ENCODE measurements at regions not wholly inside any gene's neighbourhood (a gene's known extent, or its start where the extent isn't known, plus 50 kb on each side); places are given as distances from the start of the nearest gene placed in this dataset.

- DNase-seq (ENCODE audit: low read depth in 2 of 2), result no peak
Measured at GRCh38 chr3:153313302-153313965, 151.4 kb downstream of the RAP2B start.

- no peak for DNase-seq (ENCODE audit: low read depth in 2 of 2)
Measured at GRCh38 chr3:153314038-153314437, 152.0 kb downstream of the RAP2B start.

- no peak for DNase-seq (ENCODE audit: low read depth in 2 of 2)
Measured at GRCh38 chr3:153315781-153316180, 153.8 kb downstream of the RAP2B start.

GRCh38 chr3:153319705-153320554 is 157.9 kb downstream of the RAP2B start:
- DNase-seq (ENCODE audit: low read depth in 2 of 2), result no peak

- DNase-seq (ENCODE audit: low read depth in 2 of 2), result no peak
Measured at GRCh38 chr3:153320585-153321128, 158.6 kb downstream of the RAP2B start.

- no peak for DNase-seq (ENCODE audit: low read depth in 2 of 2)
Measured at GRCh38 chr3:153328690-153329089, 166.7 kb downstream of the RAP2B start.

- DNase-seq (ENCODE audit: low read depth in 2 of 2), result no peak
Measured at GRCh38 chr3:153330901-153331300, 168.9 kb downstream of the RAP2B start.

GRCh38 chr3:153331676-153332075 is 169.7 kb downstream of the RAP2B start:
- DNase-seq (ENCODE audit: low read depth in 2 of 2), result no peak

- no peak for DNase-seq (ENCODE audit: low read depth in 2 of 2)
Measured at GRCh38 chr3:153334558-153334957, 172.5 kb downstream of the RAP2B start.

GRCh38 chr3:153337369-153337768 is 175.3 kb downstream of the RAP2B start:
- DNase-seq (ENCODE audit: low read depth in 2 of 2), result no peak

GRCh38 chr3:153338487-153338886 is 176.5 kb downstream of the RAP2B start:
- no peak for DNase-seq (ENCODE audit: low read depth in 2 of 2)

GRCh38 chr3:153339065-153339464 is 177.0 kb downstream of the RAP2B start:
- DNase-seq (ENCODE audit: low read depth in 2 of 2), result no peak

GRCh38 chr3:153343988-153344782 is 182.2 kb downstream of the RAP2B start:
- DNase-seq (ENCODE audit: low read depth in 2 of 2), result no peak

GRCh38 chr3:153348457-153349107 is 186.6 kb downstream of the RAP2B start:
- no peak for DNase-seq (ENCODE audit: low read depth in 2 of 2)

- DNase-seq (ENCODE audit: low read depth in 2 of 2), result no peak
Measured at GRCh38 chr3:153349108-153349499, 187.1 kb downstream of the RAP2B start.

GRCh38 chr3:153350420-153350819 is 188.4 kb downstream of the RAP2B start:
- DNase-seq (ENCODE audit: low read depth in 2 of 2), result no peak

GRCh38 chr3:153354641-153355040 is 192.6 kb downstream of the RAP2B start:
- DNase-seq (ENCODE audit: low read depth in 2 of 2), result no peak

- DNase-seq (ENCODE audit: low read depth in 2 of 2), result no peak
Measured at GRCh38 chr3:153355559-153355958, 193.5 kb downstream of the RAP2B start.

GRCh38 chr3:153356908-153357307 is 194.9 kb downstream of the RAP2B start:
- DNase-seq (ENCODE audit: low read depth in 2 of 2), result no peak

- DNase-seq (ENCODE audit: low read depth in 2 of 2), result no peak
Measured at GRCh38 chr3:153357436-153357835, 195.4 kb downstream of the RAP2B start.

- no peak for DNase-seq (ENCODE audit: low read depth in 2 of 2)
Measured at GRCh38 chr3:153369561-153370374, 207.7 kb downstream of the RAP2B start.

Data from stimulated activated CD8-positive, alpha-beta memory T cell treated with anti-CD3 and anti-CD28 coated beads, Interleukin-2, amount 100 ng/mL, for 48 hours (primary cell).